ENCODE measurements at regions not wholly inside any gene's neighbourhood (a gene's known extent, or its start where the extent isn't known, plus 50 kb on each side); places are given as distances from the start of the nearest gene placed in this dataset.

GRCh38 chr21:27145134-27145798, 178.4 kb upstream of the ADAMTS5 start:
- no peak for DNase-seq (ENCODE audit: low read depth in 2 of 2)

- no peak for DNase-seq (ENCODE audit: low read depth in 2 of 2)
Measured at GRCh38 chr21:27143476-27143875, 176.6 kb upstream of the ADAMTS5 start.

GRCh38 chr21:27139526-27139925, 172.6 kb upstream of the ADAMTS5 start:
- DNase-seq (ENCODE audit: low read depth in 2 of 2) = no peak

- DNase-seq (ENCODE audit: low read depth in 2 of 2) = no peak
Measured at GRCh38 chr21:27134516-27134915, 167.6 kb upstream of the ADAMTS5 start.

GRCh38 chr21:27132266-27132665, 165.4 kb upstream of the ADAMTS5 start:
- DNase-seq (ENCODE audit: low read depth in 2 of 2) = no peak

GRCh38 chr21:27130154-27130553, 163.3 kb upstream of the ADAMTS5 start:
- no peak for DNase-seq (ENCODE audit: low read depth in 2 of 2)

- no peak for DNase-seq (ENCODE audit: low read depth in 2 of 2)
Measured at GRCh38 chr21:27129694-27130093, 162.8 kb upstream of the ADAMTS5 start.

GRCh38 chr21:27129215-27129614, 162.3 kb upstream of the ADAMTS5 start:
- no peak for DNase-seq (ENCODE audit: low read depth in 2 of 2)

- DNase-seq (ENCODE audit: low read depth in 2 of 2) = no peak
Measured at GRCh38 chr21:27126140-27126539, 159.3 kb upstream of the ADAMTS5 start.

- no peak for DNase-seq (ENCODE audit: low read depth in 2 of 2)
Measured at GRCh38 chr21:27122686-27123085, 155.8 kb upstream of the ADAMTS5 start.

GRCh38 chr21:27114111-27114510, 147.2 kb upstream of the ADAMTS5 start:
- no peak for DNase-seq (ENCODE audit: low read depth in 2 of 2)

GRCh38 chr21:27112186-27112585, 145.3 kb upstream of the ADAMTS5 start:
- DNase-seq (ENCODE audit: low read depth in 2 of 2) = no peak

GRCh38 chr21:27110956-27111355, 144.1 kb upstream of the ADAMTS5 start:
- no peak for DNase-seq (ENCODE audit: low read depth in 2 of 2)

- DNase-seq (ENCODE audit: low read depth in 2 of 2) = no peak
Measured at GRCh38 chr21:27108701-27109100, 141.8 kb upstream of the ADAMTS5 start.

GRCh38 chr21:27108228-27108627, 141.3 kb upstream of the ADAMTS5 start:
- DNase-seq (ENCODE audit: low read depth in 2 of 2) = no peak

GRCh38 chr21:27104846-27105431, 138.1 kb upstream of the ADAMTS5 start:
- no peak for DNase-seq (ENCODE audit: low read depth in 2 of 2)

GRCh38 chr21:27103768-27104167, 136.9 kb upstream of the ADAMTS5 start:
- DNase-seq (ENCODE audit: low read depth in 2 of 2) = no peak

GRCh38 chr21:27101523-27101922, 134.6 kb upstream of the ADAMTS5 start:
- no peak for DNase-seq (ENCODE audit: low read depth in 2 of 2)

GRCh38 chr21:27094184-27094948, 127.5 kb upstream of the ADAMTS5 start:
- no peak for DNase-seq (ENCODE audit: low read depth in 2 of 2)

- DNase-seq (ENCODE audit: low read depth in 2 of 2) = no peak
Measured at GRCh38 chr21:27086630-27087029, 119.7 kb upstream of the ADAMTS5 start.

GRCh38 chr21:27086186-27086585, 119.3 kb upstream of the ADAMTS5 start:
- DNase-seq (ENCODE audit: low read depth in 2 of 2) = no peak

- DNase-seq (ENCODE audit: low read depth in 2 of 2) = no peak
Measured at GRCh38 chr21:27085387-27085786, 118.5 kb upstream of the ADAMTS5 start.

- DNase-seq (ENCODE audit: low read depth in 2 of 2) = no peak
Measured at GRCh38 chr21:27083144-27083543, 116.3 kb upstream of the ADAMTS5 start.

All from dermis microvascular lymphatic vessel endothelial cell (primary cell).